Prostate gland (tissue), 2 donors: ENCODE measurements at regions not wholly inside any gene's neighbourhood (a gene's known extent, or its start where the extent isn't known, plus 50 kb on each side); places are given as distances from the start of the nearest gene placed in this dataset.

Source experiments
- CTCF ChIP-seq, 4 experiments: fragments of 200-600 bp in 2 of 4; fragments of 450-650 bp in 2 of 4; sonication (generic) in 2 of 4; IDR thresholded peaks; 1 replicate in 3 of 4; 2 replicates in 1 of 4; pipeline ENCODE4 v1.5.1; 2016 to 2019; ENCODE audit warnings: antibody characterized with exemption in 4 of 4, mild to moderate bottlenecking in 2 of 4, moderate library complexity in 2 of 4
- POLR2A ChIP-seq: fragments of 450-650 bp; IDR thresholded peaks from one replicate; pipeline ENCODE4 v1.6.1; 2016; ENCODE audit warnings: antibody characterized with exemption, mild to moderate bottlenecking

GRCh38 chr4:141387299-141387698 lies 166.6 kb downstream of the ZNF330 start:
- no peak for TF ChIP-seq POLR2A
- no peak for TF ChIP-seq CTCF (IDR thresholded peaks at IDR 0.05)
